ENCODE measurements at regions not wholly inside any gene's neighbourhood (a gene's known extent, or its start where the extent isn't known, plus 50 kb on each side); places are given as distances from the start of the nearest gene placed in this dataset.

DNA sequence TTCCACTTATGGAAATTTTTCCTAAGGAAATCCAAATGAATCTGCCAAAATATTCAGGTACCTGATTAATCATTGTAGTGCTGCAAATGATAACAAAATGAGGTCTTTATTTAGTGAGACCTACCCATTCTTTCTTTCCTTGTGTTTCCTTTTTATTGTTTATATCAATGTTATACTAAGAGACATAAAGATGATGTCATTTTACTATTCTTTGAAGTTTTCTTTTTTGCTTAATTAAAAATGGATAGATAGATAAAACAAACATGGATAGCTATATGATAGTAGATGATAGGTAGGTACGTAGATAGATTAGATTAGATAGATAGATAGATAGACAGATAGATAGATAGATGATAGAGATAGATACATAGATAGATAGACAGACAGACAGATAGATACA is 669.5 kb upstream of the TBX3 start:
- DNase-seq (ENCODE audit: low read depth) = no peak
- no peak overlapping the region for H3K4me3 ChIP-seq (ENCODE audit: low read depth, low read length)
- H3K27me3 ChIP-seq (ENCODE audit: control insufficient read depth, insufficient read depth, low read length) = no peaks in the 10 kb centered on the region
- no peak for TF ChIP-seq CTCF (IDR thresholded peaks at IDR 0.05; ENCODE audit: insufficient read depth, low read length, poor library complexity, severe bottlenecking)
- no peaks in the 10 kb centered on the region for H3K36me3 ChIP-seq (ENCODE audit: control insufficient read depth, insufficient read depth, low read length)

- no peak overlapping the region for H3K4me3 ChIP-seq (ENCODE audit: low read depth, low read length)
- no peak for DNase-seq (ENCODE audit: low read depth)
- no peaks in the 10 kb centered on the region for H3K36me3 ChIP-seq (ENCODE audit: control insufficient read depth, insufficient read depth, low read length)
- no peak for TF ChIP-seq CTCF (IDR thresholded peaks at IDR 0.05; ENCODE audit: insufficient read depth, low read length, poor library complexity, severe bottlenecking)
- no peaks in the 10 kb centered on the region for H3K27me3 ChIP-seq (ENCODE audit: control insufficient read depth, insufficient read depth, low read length)
These were observed 667.6 kb upstream of the TBX3 start for GRCh38 chr12:115351514-115352077.

- H3K27me3 ChIP-seq (ENCODE audit: control insufficient read depth, insufficient read depth, low read length) = no peaks in the 10 kb centered on the region
- no peak overlapping the region for H3K4me3 ChIP-seq (ENCODE audit: low read depth, low read length)
- no peaks in the 10 kb centered on the region for H3K36me3 ChIP-seq (ENCODE audit: control insufficient read depth, insufficient read depth, low read length)
- no peak for DNase-seq (ENCODE audit: low read depth)
- TF ChIP-seq CTCF (IDR thresholded peaks at IDR 0.05; ENCODE audit: insufficient read depth, low read length, poor library complexity, severe bottlenecking) = no peak
These were observed 665.7 kb upstream of the TBX3 start for GRCh38 chr12:115349711-115350110.

- TF ChIP-seq CTCF (IDR thresholded peaks at IDR 0.05; ENCODE audit: insufficient read depth, low read length, poor library complexity, severe bottlenecking) = no peak
- H3K27me3 ChIP-seq (ENCODE audit: control insufficient read depth, insufficient read depth, low read length) = no peaks in the 10 kb centered on the region
These were observed 664.3 kb upstream of the TBX3 start for GRCh38 chr12:115348301-115348700.

DNA sequence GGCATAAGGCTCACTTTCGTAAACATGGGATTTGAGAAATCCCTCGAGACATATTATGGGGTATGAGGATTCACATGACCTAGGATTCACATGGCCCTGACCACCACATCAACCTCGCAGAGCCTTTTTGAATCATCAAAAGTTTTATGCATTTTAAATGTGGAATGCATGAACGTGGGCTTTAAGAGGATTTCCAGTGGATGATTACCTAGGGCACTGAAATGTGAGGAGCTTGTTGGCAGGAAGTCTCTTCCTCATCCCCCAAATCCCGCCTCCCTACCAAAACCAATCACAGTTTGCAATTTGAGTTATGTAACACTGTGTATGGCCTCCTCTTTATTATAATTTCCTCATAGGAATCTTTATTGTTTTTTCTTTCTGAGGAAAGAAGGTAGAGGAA is 659.6 kb upstream of the TBX3 start:
- no peak overlapping the region for H3K4me3 ChIP-seq (ENCODE audit: low read depth, low read length)
- no peak for TF ChIP-seq CTCF (IDR thresholded peaks at IDR 0.05; ENCODE audit: insufficient read depth, low read length, poor library complexity, severe bottlenecking)
- no peak for DNase-seq (ENCODE audit: low read depth)

More at GRCh38 chr12:115348301-115348700, 664.3 kb upstream of the TBX3 start:
- no peak for DNase-seq (ENCODE audit: low read depth)
- Histone ChIP-seq H3K4me3 (ENCODE audit: low read depth, low read length) (no peak overlapping the region), H3K36me3 (ENCODE audit: control insufficient read depth, insufficient read depth, low read length) (no peaks in the 10 kb centered on the region)

DNA sequence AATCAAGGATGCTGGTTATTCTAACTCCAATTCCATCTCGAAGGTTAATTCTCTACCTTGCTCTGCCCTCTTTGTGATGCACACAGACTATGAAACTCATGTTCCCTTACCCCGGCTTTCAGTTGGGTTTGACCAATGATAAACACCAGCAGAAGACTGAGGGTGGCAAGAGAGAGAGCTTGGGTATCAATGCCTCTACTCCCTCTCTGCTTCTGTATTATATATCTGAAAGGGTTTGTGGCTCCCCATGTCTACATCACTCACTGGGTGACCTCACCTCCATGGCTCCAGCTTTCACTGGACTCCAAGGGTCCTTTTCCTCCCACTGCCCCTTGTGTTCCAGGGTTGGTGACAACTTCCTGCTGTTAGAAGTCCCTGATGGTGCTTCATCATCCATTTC is 659.0 kb upstream of the TBX3 start:
- no peaks in the 10 kb centered on the region for H3K27me3 ChIP-seq (ENCODE audit: control insufficient read depth, insufficient read depth, low read length)
- H3K36me3 ChIP-seq (ENCODE audit: control insufficient read depth, insufficient read depth, low read length) = no peaks in the 10 kb centered on the region
- no peak for DNase-seq (ENCODE audit: low read depth)
- H3K4me3 ChIP-seq (ENCODE audit: low read depth, low read length) = no peak overlapping the region
- no peak for TF ChIP-seq CTCF (IDR thresholded peaks at IDR 0.05; ENCODE audit: insufficient read depth, low read length, poor library complexity, severe bottlenecking)

More for the DNA sequence above, 659.6 kb upstream of the TBX3 start:
- Histone ChIP-seq H3K27me3 (ENCODE audit: control insufficient read depth, insufficient read depth, low read length) (no peaks in the 10 kb centered on the region), H3K36me3 (ENCODE audit: control insufficient read depth, insufficient read depth, low read length) (no peaks in the 10 kb centered on the region)

All from kidney epithelial cell (primary cell).